ENCODE measurements at regions not wholly inside any gene's neighbourhood (a gene's known extent, or its start where the extent isn't known, plus 50 kb on each side); places are given as distances from the start of the nearest gene placed in this dataset.
"Not testable (repeated sequence)": the region's sequence is repeated elsewhere in the genome, so short reads cannot be mapped to it uniquely, and the experiment has no call there.

- DNase-seq: no peak
- intact Hi-C loops (cut with DNase I): no loop called here
These were observed 62.9 kb upstream of the LHX5 start for GRCh38 chr12:113534555-113534954.

GRCh38 chr12:113533842-113534375 is 62.2 kb upstream of the LHX5 start:
- TF ChIP-seq POLR2A (IDR thresholded peaks at IDR 0.05): no peak
- DNase-seq: no peak
- WGBS, 2 donors: 61 to 66% methylated on average over 7 of the region's 7 CpGs
- Histone ChIP-seq H3K4me1 (no peaks in the 10 kb centered on the region), H3K27me3 (peaks cover 0 to 91% (median 0%) of the 10 kb centered on the region in 4 donors), H3K27ac (no peak overlapping the region), H3K36me3 (no peaks in the 10 kb centered on the region), H3K9me3 (no peaks in the 10 kb centered on the region), H3K4me3 (no peak overlapping the region)
- intact Hi-C loops (cut with DNase I): no loop called here

More at GRCh38 chr12:113534555-113534954, 62.9 kb upstream of the LHX5 start:
- WGBS, 2 donors: 70 to 91% methylated on average over 5 to 6 of the region's 6 CpGs
- no peak overlapping the region for H3K4me3 ChIP-seq
- TF ChIP-seq POLR2A (IDR thresholded peaks at IDR 0.05): no peak
- TF ChIP-seq CTCF (IDR thresholded peaks at IDR 0.05): no peak
- H3K4me1 ChIP-seq: no peaks in the 10 kb centered on the region
- H3K27ac ChIP-seq: no peak overlapping the region
- peaks cover 0 to 91% (median 0%) of the 10 kb centered on the region in 4 donors for H3K27me3 ChIP-seq
- H3K36me3 ChIP-seq: no peaks in the 10 kb centered on the region
- H3K9me3 ChIP-seq: no peaks in the 10 kb centered on the region

- no peak overlapping the region for H3K4me3 ChIP-seq
- WGBS, 2 donors: 36 to 81% methylated on average over 4 to 8 of the region's 13 CpGs
- intact Hi-C loops (cut with DNase I): no loop called here
- no peak overlapping the region for H3K27ac ChIP-seq
- H3K27me3 ChIP-seq: peaks cover 0 to 95% (median 3%) of the 10 kb centered on the region in 4 donors
- no peak for DNase-seq
- H3K36me3 ChIP-seq: no peaks in the 10 kb centered on the region
- no peaks in the 10 kb centered on the region for H3K9me3 ChIP-seq
- no peaks in the 10 kb centered on the region for H3K4me1 ChIP-seq
- TF ChIP-seq CTCF (IDR thresholded peaks at IDR 0.05) (no peak), POLR2A (IDR thresholded peaks at IDR 0.05) (no peak)
These were observed 60.6 kb upstream of the LHX5 start for GRCh38 chr12:113532292-113532691.

- H3K27ac ChIP-seq; DNase-seq; H3K36me3 ChIP-seq; H3K4me1 ChIP-seq; H3K4me3 ChIP-seq; intact Hi-C loops (cut with DNase I); H3K9me3 ChIP-seq: not testable (repeated sequence)
- 65 to 88% methylated on average over 3 of the region's 3 CpGs for WGBS, 2 donors
- H3K27me3 ChIP-seq: peaks cover 0 to 95% (median 4%) of the 10 kb centered on the region in 4 donors
These were observed 59.4 kb upstream of the LHX5 start for GRCh38 chr12:113531073-113531472.

- Histone ChIP-seq H3K36me3 (no peaks in the 10 kb centered on the region), H3K4me1 (no peaks in the 10 kb centered on the region), H3K27ac (no peak overlapping the region), H3K27me3 (peaks cover 0 to 95% (median 4%) of the 10 kb centered on the region in 4 donors), H3K4me3 (no peak overlapping the region), H3K9me3 (no peaks in the 10 kb centered on the region)
- no peak for TF ChIP-seq CTCF (IDR thresholded peaks at IDR 0.05)
- no peak for TF ChIP-seq POLR2A (IDR thresholded peaks at IDR 0.05)
- DNase-seq: no peak
- intact Hi-C loops (cut with DNase I): no loop called here
- 23 to 29% methylated on average over 7 to 12 of the region's 14 CpGs for WGBS, 2 donors
These were observed 57.1 kb upstream of the LHX5 start for GRCh38 chr12:113528606-113529293.

- Histone ChIP-seq H3K4me1 (peaks cover 0 to under 1% (median 0%) of the 10 kb centered on the region in 3 donors), H3K27me3 (peaks cover 0 to 95% (median 5%) of the 10 kb centered on the region in 4 donors), H3K9me3 (no peaks in the 10 kb centered on the region), H3K4me3 (no peak overlapping the region), H3K27ac (no peak overlapping the region), H3K36me3 (no peaks in the 10 kb centered on the region)
- DNase-seq: no peak
- 47 to 63% methylated on average over 7 of the region's 7 CpGs for WGBS, 2 donors
- intact Hi-C loops (cut with DNase I): no loop called here
- TF ChIP-seq CTCF (IDR thresholded peaks at IDR 0.05) (no peak), POLR2A (IDR thresholded peaks at IDR 0.05) (no peak)
These were observed 53.4 kb upstream of the LHX5 start for GRCh38 chr12:113525066-113525465.
